Omental fat pad (tissue), 3 donors: ENCODE measurements at regions not wholly inside any gene's neighbourhood (a gene's known extent, or its start where the extent isn't known, plus 50 kb on each side); places are given as distances from the start of the nearest gene placed in this dataset.

Experiments used
- ATAC-seq: fragments of 150-250 bp; one replicate; pipeline ENCODE4 v1.9.1; 2016; ENCODE audit warnings: mild to moderate bottlenecking, moderate library complexity; ENCODE audit not compliant: low FRiP score
- DNase-seq: peaks from one replicate; pipeline ENCODE4 v3.0.0-alpha.2; 2019; ENCODE audit warnings: low spot score
- TF ChIP-seq, protein P1 (sequence below), 3 donors: fragments of 450-650 bp; IDR thresholded peaks; one replicate each; pipeline ENCODE4 v1.5.1; 2016 to 2017; ENCODE audit warnings: antibody characterized with exemption in 3 of 3, mild to moderate bottlenecking in 3 of 3, moderate library complexity in 2 of 3

DNA sequence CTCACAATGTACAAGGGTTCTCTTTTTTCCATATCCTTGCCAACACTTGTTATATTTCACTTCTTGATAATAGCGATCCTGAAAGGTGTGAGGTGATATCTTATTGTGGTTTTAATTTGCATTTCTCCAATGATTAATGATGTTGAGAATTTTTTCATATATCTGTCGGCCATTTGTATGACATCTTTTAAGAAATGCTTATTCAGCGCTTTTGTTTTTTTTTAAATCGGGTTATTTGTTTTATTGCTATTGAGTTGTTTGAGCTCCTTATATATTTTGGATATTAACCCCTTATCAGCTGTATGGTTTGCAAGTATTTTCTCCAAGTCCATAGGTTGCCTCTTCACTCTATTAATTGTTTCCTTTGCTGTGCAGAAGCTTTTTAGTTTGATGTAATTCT lies 218.8 kb downstream of the MTERF1 start:
- TF ChIP-seq, protein P1, sequence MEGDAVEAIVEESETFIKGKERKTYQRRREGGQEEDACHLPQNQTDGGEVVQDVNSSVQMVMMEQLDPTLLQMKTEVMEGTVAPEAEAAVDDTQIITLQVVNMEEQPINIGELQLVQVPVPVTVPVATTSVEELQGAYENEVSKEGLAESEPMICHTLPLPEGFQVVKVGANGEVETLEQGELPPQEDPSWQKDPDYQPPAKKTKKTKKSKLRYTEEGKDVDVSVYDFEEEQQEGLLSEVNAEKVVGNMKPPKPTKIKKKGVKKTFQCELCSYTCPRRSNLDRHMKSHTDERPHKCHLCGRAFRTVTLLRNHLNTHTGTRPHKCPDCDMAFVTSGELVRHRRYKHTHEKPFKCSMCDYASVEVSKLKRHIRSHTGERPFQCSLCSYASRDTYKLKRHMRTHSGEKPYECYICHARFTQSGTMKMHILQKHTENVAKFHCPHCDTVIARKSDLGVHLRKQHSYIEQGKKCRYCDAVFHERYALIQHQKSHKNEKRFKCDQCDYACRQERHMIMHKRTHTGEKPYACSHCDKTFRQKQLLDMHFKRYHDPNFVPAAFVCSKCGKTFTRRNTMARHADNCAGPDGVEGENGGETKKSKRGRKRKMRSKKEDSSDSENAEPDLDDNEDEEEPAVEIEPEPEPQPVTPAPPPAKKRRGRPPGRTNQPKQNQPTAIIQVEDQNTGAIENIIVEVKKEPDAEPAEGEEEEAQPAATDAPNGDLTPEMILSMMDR (IDR thresholded peaks at IDR 0.05): no peak
- ATAC-seq (no peak), DNase-seq (no peak)

DNA sequence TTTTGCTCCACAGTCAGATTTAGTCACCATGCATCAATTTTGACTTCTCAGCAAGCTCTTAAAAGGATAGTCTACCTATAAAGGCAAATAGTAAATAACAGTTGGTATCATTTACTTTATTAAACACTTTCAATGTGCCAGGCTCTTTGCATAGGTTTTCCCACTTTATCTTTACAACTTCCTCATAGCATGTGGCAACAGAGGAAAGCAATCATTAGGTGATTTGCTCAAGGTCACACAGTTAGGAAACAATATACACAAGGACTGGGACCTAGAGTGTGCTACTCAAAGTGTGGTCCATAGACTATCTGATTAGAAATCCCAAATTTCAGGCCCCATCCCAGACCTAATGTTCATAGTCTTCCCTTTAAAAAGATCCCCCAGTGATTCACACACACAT lies 212.3 kb downstream of the MTERF1 start:
- TF ChIP-seq, protein P1 (IDR thresholded peaks at IDR 0.05): no peak
- no peak for DNase-seq
- ATAC-seq: no peak

DNA sequence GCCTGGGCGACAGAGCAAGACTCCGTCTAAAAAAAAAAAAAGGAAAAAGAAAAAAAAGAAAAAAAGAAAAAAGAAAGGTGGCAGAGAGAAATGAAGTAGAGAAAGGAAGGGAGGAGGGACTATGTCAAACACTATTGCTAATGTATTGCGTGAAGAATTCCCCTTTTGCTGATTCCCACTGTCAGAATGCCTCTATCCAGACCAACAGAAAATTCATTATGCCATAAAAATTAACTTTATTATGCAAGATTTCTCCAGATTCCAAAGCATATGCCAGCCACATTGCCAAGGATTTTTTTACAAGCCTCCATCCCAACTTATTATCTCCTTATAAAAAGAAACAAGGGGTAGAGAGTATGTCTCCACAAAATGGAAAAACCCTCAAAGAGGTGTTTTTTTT lies 209.3 kb downstream of the MTERF1 start:
- TF ChIP-seq, protein P1 (IDR thresholded peaks at IDR 0.05): no peak
- DNase-seq (no peak), ATAC-seq (peak; percentile 67)

DNA sequence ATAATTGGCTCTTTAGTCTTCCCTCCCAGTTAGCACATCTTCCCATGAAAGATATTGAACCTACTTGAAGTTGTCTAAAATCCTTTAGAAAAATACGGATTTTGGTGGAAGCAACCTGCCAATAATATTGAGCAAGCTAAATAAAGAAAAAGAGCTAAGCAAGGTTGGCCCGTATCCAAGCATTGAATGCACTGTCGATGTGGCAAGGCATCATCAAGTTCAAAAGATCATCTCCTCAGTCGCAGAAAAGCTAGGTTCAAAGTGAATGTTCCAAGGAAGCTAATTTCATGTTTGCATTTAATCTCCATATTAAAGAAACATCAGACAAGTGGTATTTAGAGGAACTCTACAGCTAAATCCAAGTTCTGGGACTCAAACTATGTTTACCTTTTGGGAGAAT lies 206.0 kb downstream of the MTERF1 start:
- ATAC-seq (no peak), DNase-seq (no peak)
- TF ChIP-seq, protein P1 (IDR thresholded peaks at IDR 0.05): no peak

DNA sequence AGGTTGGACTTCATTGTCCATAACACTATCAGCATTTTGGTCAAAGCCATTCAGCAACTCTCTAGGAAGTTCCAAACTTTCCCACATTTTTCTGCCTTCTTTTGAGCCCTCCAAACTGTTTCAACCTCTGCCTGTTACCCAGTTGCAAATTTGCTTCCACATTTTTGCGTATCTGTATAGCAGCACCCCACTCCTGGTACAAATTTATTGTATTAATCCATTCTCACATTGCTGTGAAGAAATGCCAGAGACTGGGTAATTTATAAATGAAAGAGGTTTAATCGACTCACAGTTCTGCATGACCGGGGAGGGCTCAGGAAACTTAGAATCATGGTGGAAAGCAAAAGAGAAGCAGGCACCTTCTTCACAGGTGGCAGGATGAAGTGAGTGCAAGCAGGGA lies 198.8 kb downstream of the MTERF1 start:
- ATAC-seq (no peak), DNase-seq (no peak)
- TF ChIP-seq, protein P1 (IDR thresholded peaks at IDR 0.05): no peak

DNA sequence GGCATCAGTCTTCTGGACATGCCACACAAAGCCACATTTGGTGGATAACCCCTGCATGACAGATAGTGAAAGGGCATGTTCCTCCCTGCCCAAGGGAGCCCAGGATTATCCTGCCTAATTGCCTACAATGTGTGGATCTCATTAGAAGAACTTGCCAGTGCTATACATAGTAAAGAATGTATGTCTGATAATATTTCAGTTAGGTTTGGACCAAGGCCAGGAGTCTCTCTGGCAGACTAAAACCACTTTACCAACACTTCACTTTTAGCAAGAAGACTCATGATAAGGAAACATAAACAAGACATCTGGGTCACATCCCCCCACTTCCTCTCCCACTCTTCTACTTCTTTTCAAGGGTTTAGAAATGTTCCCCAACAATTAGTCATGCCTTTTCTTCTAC lies 196.7 kb downstream of the MTERF1 start:
- DNase-seq: no peak
- ATAC-seq: no peak
- TF ChIP-seq, protein P1 (IDR thresholded peaks at IDR 0.05): no peak

DNA sequence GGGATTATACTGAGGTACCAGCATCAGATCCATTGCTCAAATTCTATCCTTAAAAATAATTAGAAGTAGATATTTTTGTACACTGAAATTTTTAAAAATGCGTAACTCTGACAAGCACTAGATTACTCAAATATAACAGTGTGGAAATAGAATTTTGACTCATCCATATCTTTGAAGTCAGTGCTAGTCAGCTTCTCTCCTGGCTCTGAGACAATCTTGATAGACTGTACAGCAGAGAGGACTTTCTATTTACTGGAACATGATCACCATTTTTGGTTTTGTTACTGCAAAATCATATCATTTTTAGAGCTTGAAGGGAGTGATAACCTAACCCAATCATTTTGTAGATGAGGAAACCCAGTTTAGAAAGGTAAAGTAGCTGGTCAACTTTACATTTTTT lies 195.0 kb downstream of the MTERF1 start:
- no peak for DNase-seq
- TF ChIP-seq, protein P1 (IDR thresholded peaks at IDR 0.05): no peak
- ATAC-seq: peak; percentile 96
